ENCODE measurements at regions not wholly inside any gene's neighbourhood (a gene's known extent, or its start where the extent isn't known, plus 50 kb on each side); places are given as distances from the start of the nearest gene placed in this dataset.
"Not testable (repeated sequence)": the region's sequence is repeated elsewhere in the genome, so short reads cannot be mapped to it uniquely, and the experiment has no call there.

DNA sequence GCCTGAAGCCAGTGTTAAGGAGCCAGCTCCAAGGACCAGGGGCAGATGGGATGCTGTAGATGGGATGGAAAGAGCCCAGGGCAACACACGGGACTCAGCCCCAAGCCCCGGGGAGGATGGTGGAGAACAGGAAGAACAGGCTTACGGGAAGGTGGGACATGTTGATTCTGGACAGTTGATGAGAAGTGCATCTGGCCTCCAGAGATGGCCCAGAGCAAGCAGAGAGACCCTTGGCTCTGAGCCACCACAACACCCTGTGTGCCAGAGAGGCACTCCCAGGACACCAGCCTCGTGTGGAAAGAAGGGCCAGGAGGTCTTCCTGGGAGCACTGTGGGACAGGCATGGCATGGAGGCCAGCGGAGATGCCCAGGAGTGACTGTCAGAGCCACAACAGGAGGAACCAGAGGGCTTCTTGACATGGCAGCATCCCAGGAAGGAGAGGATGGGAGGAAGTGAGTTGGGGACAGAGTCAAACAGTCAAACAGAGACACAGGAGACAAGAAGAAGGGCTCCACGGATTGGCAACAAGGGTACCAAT lies 156.3 kb upstream of the MVB12B start:
- ATAC-seq (replicated peaks in 1 of 2) (no peak), DNase-seq (no peak)
- Mint-ChIP-seq H3K27ac (no peak overlapping the region), H3K9me3 (peaks cover 0 to 1% of the 10 kb centered on the region in 2 donors), H3K27me3 (ENCODE audit: low read depth) (peaks cover 28% of the 10 kb centered on the region), H3K4me1 (ENCODE audit: low read depth) (no peaks in the 10 kb centered on the region), H3K4me3 (no peak overlapping the region), H3K36me3 (ENCODE audit: insufficient read depth in 2 of 2) (peaks cover 0 to 3% of the 10 kb centered on the region in 2 donors)

DNA sequence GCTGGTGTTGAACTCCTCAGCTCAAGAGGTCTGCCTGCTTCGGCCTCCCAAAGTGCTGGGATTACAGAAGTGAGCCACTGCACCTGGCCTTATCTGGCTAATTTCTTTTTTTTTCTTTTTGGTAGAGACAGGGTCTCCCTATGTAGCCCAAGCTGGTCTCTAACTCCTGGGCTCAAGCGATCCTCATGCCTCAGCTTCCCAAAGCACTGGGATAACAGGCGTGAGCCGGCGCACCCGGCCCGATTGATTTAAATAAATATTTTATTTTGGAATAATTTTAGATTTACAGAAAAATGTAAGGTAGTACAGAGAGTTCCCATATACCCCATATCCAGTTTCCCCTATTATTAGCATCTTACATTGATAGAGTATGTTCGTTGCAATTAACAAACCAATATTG lies 155.0 kb upstream of the MVB12B start:
- Mint-ChIP-seq H3K27me3 (ENCODE audit: low read depth) (peaks cover 20% of the 10 kb centered on the region), H3K9me3 (peaks cover 1 to 2% of the 10 kb centered on the region in 2 donors), H3K27ac (no peak overlapping the region), H3K4me3 (no peak overlapping the region), H3K4me1 (ENCODE audit: low read depth) (no peaks in the 10 kb centered on the region), H3K36me3 (ENCODE audit: insufficient read depth in 2 of 2) (peaks cover 0 to 3% of the 10 kb centered on the region in 2 donors)
- no peak for DNase-seq
- no peak for ATAC-seq (replicated peaks in 1 of 2)

DNA sequence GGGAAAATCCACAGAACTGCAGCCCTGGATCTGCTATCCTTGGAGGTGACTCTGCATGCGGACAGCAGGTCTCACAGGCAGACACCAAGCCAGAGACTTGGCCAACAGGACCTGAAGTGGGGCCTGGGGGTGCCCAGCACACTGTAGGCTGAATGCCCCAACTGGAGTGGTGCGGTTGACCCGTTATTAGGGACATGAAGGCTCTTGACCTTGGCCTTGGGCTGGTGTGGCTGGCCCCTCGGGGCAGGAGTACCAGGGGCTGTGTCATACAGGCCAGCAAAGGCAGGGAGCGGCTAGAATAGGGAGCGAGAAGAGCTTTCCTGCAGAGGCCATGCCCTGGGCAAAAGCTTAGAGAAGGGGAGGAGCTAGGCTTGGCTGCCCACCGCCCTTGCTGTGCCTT lies 153.2 kb upstream of the MVB12B start:
- no peaks in the 10 kb centered on the region for H3K4me1 Mint-ChIP-seq (ENCODE audit: low read depth)
- H3K4me3 Mint-ChIP-seq = no peak overlapping the region
- H3K36me3 Mint-ChIP-seq (ENCODE audit: insufficient read depth in 2 of 2) = peaks cover 0 to 3% of the 10 kb centered on the region in 2 donors
- peaks cover 18% of the 10 kb centered on the region for H3K27me3 Mint-ChIP-seq (ENCODE audit: low read depth)
- H3K27ac Mint-ChIP-seq = no peak overlapping the region
- ATAC-seq (replicated peaks in 1 of 2) (no peak), DNase-seq (no peak)
- H3K9me3 Mint-ChIP-seq = peaks cover 1 to 2% of the 10 kb centered on the region in 2 donors

DNA sequence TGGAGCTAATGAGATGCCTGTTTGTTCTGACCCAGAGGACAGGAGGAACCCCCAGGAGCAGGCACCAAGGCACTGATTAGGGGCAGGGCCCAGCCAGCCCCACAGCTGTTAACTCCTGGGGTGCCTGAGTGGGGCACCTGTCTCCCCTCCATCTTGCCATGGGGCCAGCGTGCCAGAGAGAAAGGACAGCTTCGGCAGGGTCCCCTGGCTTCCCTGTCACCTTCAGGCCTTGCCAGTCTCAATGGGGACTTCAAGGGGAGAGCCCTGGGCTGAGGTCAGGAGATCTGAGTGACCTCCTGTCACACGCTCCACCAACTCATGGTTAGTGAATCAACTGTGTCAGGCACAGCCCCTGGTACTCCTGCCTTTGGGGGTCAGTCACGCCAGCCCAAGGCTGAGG lies 152.7 kb upstream of the MVB12B start:
- DNase-seq (no peak), ATAC-seq (replicated peaks in 1 of 2) (no peak)
- Mint-ChIP-seq H3K27ac (no peak overlapping the region), H3K4me3 (no peak overlapping the region), H3K27me3 (ENCODE audit: low read depth) (peaks cover 18% of the 10 kb centered on the region), H3K36me3 (ENCODE audit: insufficient read depth in 2 of 2) (peaks cover 0 to 3% of the 10 kb centered on the region in 2 donors), H3K9me3 (peaks cover 1 to 2% of the 10 kb centered on the region in 2 donors), H3K4me1 (ENCODE audit: low read depth) (no peaks in the 10 kb centered on the region)

DNA sequence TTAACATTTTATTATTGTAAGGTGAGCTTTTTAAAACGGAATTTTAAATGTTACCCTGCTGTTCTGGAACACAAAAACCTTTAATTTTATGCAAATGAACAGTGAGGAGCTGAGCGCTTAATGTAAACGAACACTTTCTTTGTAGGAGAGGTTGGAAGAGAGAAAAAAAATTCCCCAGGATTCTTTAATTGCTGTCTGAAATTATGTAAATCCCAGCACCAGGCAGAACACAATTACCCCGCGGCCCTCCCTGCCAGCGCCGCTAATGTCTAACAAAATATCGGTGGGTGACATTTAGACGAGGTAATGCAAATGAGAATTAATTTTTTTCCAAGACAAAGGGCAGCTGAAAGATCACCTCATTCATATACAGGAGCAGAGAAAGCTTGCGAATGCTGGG lies 143.4 kb upstream of the MVB12B start:
- Mint-ChIP-seq H3K4me1 (ENCODE audit: low read depth) (no peaks in the 10 kb centered on the region), H3K27me3 (ENCODE audit: low read depth) (peaks cover 52% of the 10 kb centered on the region), H3K36me3 (ENCODE audit: insufficient read depth in 2 of 2) (peaks cover 6% of the 10 kb centered on the region in 2 donors), H3K9me3 (peaks cover 3 to 7% of the 10 kb centered on the region in 2 donors), H3K4me3 (no peak overlapping the region), H3K27ac (no peak overlapping the region)
- DNase-seq (no peak), ATAC-seq (replicated peaks in 1 of 2) (no peak)

DNA sequence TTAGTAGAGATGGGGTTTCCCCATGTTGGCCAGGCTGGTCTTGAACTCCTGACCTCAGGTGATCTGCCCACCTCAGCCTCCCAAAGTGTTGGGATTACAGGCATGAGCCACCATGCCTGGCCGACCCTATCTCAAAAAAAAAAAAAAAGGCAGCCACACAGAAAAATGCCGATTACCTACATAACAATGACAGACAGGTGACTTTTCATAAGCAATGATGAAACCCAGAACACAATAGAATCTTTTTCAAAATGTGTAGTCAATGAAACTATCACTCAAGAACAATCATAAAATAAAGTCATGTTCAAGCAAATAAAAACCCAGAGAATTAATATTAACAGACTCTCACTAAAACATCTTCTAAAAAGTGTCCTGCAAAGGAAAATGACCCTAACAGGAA lies 135.6 kb upstream of the MVB12B start:
- not testable (repeated sequence) for H3K36me3 Mint-ChIP-seq (ENCODE audit: insufficient read depth in 2 of 2); ATAC-seq (replicated peaks in 1 of 2); H3K4me3 Mint-ChIP-seq; H3K4me1 Mint-ChIP-seq (ENCODE audit: low read depth); H3K27ac Mint-ChIP-seq; DNase-seq; H3K9me3 Mint-ChIP-seq
- H3K27me3 Mint-ChIP-seq (ENCODE audit: low read depth) = peaks cover 14% of the 10 kb centered on the region

DNA sequence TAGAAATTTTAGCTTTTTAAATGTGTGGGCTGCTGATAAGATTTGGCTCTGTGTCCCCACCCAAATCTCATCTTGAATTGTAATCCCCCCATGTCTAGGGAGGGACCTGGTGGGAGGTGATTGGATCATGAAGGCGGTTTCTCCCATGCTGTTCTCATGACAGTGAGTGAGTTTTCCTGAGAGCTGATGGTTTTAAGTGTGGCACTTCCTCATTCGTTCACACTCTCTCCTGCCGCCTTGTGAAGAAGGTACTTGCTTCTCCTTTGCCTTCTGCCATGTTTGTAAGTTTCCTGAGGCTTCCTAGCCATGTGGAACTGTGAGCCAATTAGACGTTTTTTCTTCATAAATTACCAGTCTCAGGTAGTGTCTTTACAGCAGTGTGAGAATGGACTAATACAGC lies 127.8 kb upstream of the MVB12B start:
- H3K4me3 Mint-ChIP-seq = no peak overlapping the region
- ATAC-seq (replicated peaks in 1 of 2) (no peak), DNase-seq (no peak)
- no peaks in the 10 kb centered on the region for H3K9me3 Mint-ChIP-seq
- peaks cover 0 to 3% of the 10 kb centered on the region in 2 donors for H3K36me3 Mint-ChIP-seq (ENCODE audit: insufficient read depth in 2 of 2)
- peaks cover 33% of the 10 kb centered on the region for H3K27me3 Mint-ChIP-seq (ENCODE audit: low read depth)
- H3K4me1 Mint-ChIP-seq (ENCODE audit: low read depth) = no peaks in the 10 kb centered on the region
- H3K27ac Mint-ChIP-seq = no peak overlapping the region

DNA sequence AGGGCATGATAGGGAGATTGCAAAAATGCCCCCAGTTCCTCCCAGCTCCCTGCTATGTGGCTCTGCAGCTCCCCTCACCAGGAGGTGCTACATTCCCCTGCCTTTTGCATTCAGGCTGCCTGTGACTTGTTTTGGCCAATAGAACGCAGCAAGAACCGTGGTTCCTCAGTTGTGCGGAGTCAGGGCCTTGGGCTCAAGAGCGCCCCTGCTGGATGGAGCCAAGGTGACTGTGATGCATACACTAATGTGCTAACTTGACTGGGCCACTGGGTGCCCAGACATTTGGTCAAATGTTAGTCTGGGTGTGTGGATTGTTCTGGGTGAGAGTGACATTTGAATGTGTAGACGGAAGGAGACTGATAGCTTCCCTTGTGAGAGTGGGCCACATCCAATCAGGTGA lies 123.3 kb upstream of the MVB12B start:
- Mint-ChIP-seq H3K27ac (no peak overlapping the region), H3K4me1 (ENCODE audit: low read depth) (no peaks in the 10 kb centered on the region), H3K27me3 (ENCODE audit: low read depth) (peaks cover 12% of the 10 kb centered on the region), H3K36me3 (ENCODE audit: insufficient read depth in 2 of 2) (peaks cover 0 to 3% of the 10 kb centered on the region in 2 donors), H3K9me3 (no peaks in the 10 kb centered on the region), H3K4me3 (no peak overlapping the region)
- ATAC-seq (replicated peaks in 1 of 2) (no peak), DNase-seq (no peak)

DNA sequence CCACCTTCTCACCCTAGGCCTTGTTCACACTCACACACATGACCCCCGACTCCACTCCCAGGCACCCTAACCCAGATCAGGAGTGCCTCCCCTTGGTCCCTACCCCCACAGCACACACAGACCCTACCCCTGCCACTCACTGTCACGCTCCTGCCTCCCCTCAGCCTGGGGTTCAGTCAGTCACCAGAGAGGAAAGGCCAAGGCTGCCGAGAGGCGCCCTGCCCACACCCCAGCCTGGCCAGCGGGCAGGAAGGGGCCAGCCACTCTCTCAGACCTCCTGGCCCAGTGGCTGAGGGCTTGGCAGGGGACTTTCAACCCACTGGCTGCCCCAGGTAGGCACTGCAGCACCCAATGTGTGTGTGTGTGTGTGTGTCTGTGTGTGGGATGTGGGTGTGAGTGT lies 122.4 kb upstream of the MVB12B start:
- Mint-ChIP-seq H3K27ac (no peak overlapping the region), H3K4me1 (ENCODE audit: low read depth) (no peaks in the 10 kb centered on the region), H3K36me3 (ENCODE audit: insufficient read depth in 2 of 2) (peaks cover 0 to 3% of the 10 kb centered on the region in 2 donors), H3K4me3 (no peak overlapping the region), H3K27me3 (ENCODE audit: low read depth) (peaks cover 13% of the 10 kb centered on the region), H3K9me3 (no peaks in the 10 kb centered on the region)
- no peak for ATAC-seq (replicated peaks in 1 of 2)
- no peak for DNase-seq

DNA sequence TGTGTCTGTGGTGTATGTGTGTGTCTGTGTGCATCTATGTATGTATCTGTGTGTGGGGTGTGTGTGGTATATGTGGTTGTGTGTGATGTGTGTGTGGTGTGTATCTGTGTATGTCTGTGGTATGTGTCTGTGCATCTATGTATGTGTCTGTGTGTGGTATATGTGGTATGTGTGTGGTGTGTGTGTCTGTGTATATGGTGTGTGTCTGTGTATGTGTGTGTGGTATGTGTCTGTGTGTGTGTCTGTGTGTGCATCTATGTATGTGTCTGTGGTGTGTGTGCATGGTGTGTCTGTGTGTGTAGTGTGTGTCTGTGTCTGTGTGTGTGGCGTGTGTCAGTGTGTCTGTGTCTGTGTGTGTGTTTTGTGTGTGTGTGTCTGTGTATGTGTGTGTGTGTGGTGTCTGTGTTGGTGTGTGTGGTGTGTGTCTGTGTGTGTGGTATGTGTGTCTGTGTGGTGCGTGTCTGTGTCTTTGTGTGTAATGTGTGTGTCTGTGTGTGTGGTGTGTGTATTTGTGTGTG lies 121.9 kb upstream of the MVB12B start:
- Mint-ChIP-seq H3K27me3 (ENCODE audit: low read depth) (peaks cover 18% of the 10 kb centered on the region), H3K4me3 (no peak overlapping the region), H3K9me3 (no peaks in the 10 kb centered on the region), H3K4me1 (ENCODE audit: low read depth) (no peaks in the 10 kb centered on the region), H3K36me3 (ENCODE audit: insufficient read depth in 2 of 2) (peaks cover 0 to 3% of the 10 kb centered on the region in 2 donors), H3K27ac (no peak overlapping the region)
- no peak for ATAC-seq (replicated peaks in 1 of 2)
- DNase-seq = no peak

DNA sequence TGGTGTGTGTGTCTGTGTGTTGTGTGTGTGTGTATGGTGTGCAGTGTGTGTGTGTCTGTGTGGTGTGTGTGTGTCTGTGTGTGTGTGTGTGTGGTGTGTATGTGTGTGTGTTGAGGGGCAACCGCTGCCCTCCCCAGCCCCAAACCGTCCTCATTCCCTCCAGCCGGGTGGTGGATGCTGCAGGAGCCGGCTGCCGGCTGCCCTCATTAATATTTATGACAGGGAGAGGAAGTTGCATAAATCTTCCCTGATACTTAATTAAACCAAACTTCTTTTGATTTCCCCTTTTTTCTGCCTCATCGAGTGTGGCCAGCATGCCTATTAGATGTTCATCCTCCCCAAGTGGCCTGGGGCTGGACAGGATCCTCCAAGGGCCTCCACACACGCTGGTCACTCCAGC lies 121.4 kb upstream of the MVB12B start:
- no peak overlapping the region for H3K4me3 Mint-ChIP-seq
- peaks cover 18% of the 10 kb centered on the region for H3K27me3 Mint-ChIP-seq (ENCODE audit: low read depth)
- no peaks in the 10 kb centered on the region for H3K4me1 Mint-ChIP-seq (ENCODE audit: low read depth)
- H3K27ac Mint-ChIP-seq = no peak overlapping the region
- DNase-seq = no peak
- H3K9me3 Mint-ChIP-seq = no peaks in the 10 kb centered on the region
- no peak for ATAC-seq (replicated peaks in 1 of 2)
- peaks cover 0 to under 1% of the 10 kb centered on the region in 2 donors for H3K36me3 Mint-ChIP-seq (ENCODE audit: insufficient read depth in 2 of 2)

DNA sequence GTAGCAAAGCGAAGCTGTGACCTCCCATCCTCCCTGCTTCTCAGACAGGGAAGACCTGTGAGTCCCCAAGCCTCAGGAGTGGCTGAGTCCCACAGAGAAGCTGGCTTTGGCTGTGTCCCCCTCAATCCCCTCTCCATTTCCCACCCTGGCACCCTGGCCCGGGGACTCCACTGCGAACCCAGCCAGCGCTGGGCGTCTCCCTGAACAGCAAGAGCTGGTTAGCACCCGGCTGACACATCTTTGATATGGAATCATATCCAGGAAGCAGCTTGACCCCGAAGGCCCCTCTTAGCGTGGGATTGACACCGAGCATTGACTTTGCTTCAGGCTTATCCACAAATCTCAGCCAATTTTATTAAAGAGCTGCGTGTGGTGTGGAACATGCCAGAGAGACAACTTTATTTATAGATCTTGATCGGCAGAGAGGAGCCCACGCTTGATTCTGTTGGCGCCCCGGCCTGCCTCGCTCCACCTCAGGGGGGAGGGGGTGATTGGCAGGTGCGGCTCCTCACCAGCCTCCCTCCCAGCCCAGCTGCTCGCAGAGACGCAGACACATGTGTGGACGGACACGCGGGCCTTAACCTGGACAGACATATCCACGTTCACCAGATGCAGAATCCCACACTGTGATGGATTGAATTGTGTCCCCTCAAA lies 120.7 kb upstream of the MVB12B start:
- DNase-seq (no peak), ATAC-seq (replicated peaks in 1 of 2) (no peak)
- Mint-ChIP-seq H3K4me3 (no peak overlapping the region), H3K27me3 (ENCODE audit: low read depth) (peaks cover 15% of the 10 kb centered on the region), H3K27ac (no peak overlapping the region), H3K36me3 (ENCODE audit: insufficient read depth in 2 of 2) (no peaks in the 10 kb centered on the region), H3K9me3 (no peaks in the 10 kb centered on the region), H3K4me1 (ENCODE audit: low read depth) (no peaks in the 10 kb centered on the region)

DNA sequence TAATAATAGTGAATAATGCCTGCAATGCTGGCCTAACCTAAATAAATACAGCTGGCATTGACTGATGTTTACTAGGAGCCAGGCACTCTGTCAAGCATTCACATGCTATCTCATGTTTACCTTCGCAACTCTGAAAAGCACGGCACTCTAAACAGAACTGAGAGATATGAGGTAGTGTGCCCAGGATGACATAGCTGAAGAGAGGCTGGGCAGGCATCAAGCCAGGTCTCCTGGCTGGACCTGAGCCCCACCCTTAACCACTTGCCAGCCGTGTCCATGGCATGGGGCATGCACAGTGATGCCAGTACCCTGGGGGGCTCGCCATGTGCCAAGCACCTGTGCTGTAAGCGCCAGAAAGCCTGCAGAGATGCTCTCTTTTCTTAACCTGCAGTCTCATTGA lies 119.4 kb upstream of the MVB12B start:
- Mint-ChIP-seq H3K4me1 (ENCODE audit: low read depth) (no peaks in the 10 kb centered on the region), H3K36me3 (ENCODE audit: insufficient read depth in 2 of 2) (no peaks in the 10 kb centered on the region), H3K4me3 (no peak overlapping the region), H3K9me3 (no peaks in the 10 kb centered on the region), H3K27ac (no peak overlapping the region), H3K27me3 (ENCODE audit: low read depth) (peaks cover 15% of the 10 kb centered on the region)
- ATAC-seq (replicated peaks in 1 of 2) (no peak), DNase-seq (no peak)

DNA sequence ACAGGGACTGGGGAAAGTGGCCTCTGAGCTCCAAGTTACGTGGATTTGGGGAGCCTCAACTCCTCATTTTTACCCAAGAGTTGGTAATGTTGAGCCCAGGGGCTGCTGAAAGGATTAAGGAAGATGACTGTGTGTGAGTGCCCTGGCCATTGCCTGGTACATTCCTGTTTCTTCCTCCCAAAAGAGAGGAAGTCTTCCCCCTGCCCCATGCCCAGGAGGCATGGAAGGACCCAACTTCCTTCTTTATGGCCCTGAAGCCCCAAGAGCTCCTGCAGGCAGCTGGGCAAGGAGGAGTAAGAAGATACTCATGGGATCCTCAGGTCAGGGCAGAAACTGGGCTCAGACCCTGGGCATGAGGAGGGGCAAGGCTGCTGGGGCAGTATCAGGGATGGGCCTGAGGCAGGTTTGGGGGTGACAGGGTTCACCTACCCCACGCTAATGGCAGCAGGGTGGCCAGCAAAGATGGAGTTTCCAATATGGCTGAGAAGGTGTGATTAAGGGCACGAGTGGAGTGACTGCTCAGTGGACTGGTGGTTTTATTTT lies 118.3 kb upstream of the MVB12B start:
- Mint-ChIP-seq H3K36me3 (ENCODE audit: insufficient read depth in 2 of 2) (no peaks in the 10 kb centered on the region), H3K9me3 (no peaks in the 10 kb centered on the region), H3K27ac (no peak overlapping the region), H3K4me1 (ENCODE audit: low read depth) (no peaks in the 10 kb centered on the region), H3K4me3 (no peak overlapping the region), H3K27me3 (ENCODE audit: low read depth) (peaks cover 15% of the 10 kb centered on the region)
- ATAC-seq (replicated peaks in 1 of 2) = no peak
- DNase-seq = no peak

Data from activated T-cell treated with anti-CD3 and anti-CD28 coated beads, Interleukin-2, amount 50 U/mL, for 72 hours (primary cell).